GM12891 (cell line): ENCODE measurements at regions not wholly inside any gene's neighbourhood (a gene's known extent, or its start where the extent isn't known, plus 50 kb on each side); places are given as distances from the start of the nearest gene placed in this dataset.

ENCODE experiments used
- POLR2AphosphoS5 ChIP-seq: IDR thresholded peaks from 2 replicates; pipeline ENCODE4 v1.6.1; 2011; ENCODE audit warnings: low read depth, low read length, control low read depth
- TAF1 ChIP-seq: IDR thresholded peaks from 2 replicates; pipeline ENCODE4 v1.6.1; 2011; ENCODE audit warnings: low read depth, low read length, control low read depth

DNA sequence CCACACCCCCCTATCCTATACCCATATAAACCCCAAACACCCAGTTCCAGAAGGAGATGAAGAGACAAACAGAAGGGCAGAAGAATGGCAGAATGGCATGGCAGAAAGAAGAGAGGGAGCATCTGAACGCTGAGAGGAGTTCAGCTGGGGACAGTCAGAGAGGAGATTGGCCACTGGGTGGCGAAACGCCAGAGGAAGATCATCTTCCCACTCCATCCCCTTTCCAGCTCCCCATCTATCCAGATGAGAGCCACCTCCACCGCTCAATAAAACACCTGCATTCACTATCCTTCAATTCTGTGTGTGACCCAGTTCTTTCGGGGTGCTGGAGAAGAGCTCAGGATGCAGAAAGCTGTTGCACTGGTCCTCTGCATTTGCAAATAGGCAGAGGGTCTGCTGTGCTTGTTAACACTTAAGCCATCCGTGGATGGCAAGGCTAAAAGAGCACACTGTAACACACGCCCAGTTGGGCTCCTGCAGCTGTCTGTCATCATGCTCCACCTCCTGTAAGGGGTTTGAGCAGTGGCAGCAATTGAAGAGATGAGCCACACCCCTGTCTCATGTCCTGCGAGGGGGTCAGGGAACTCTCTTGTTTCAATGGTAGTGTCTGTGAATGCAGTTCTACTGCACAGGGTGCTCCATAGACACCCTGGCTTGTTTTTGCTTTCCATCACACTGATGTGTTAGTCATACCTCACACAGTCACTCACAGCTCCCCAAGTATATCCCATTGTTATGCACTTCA, 1034.8 kb upstream of the RBFOX1 start:
- no peak for TF ChIP-seq POLR2AphosphoS5
- no peak for TF ChIP-seq TAF1
